T-helper 1 cell treated with Interleukin-12 subunit alpha and Interleukin-12 subunit beta and Interleukin-4 antibody, amounts not matched to agents 30 μg/mL and 1 μg/mL, for 36 hours (primary cell): ENCODE measurements at regions not wholly inside any gene's neighbourhood (a gene's known extent, or its start where the extent isn't known, plus 50 kb on each side); places are given as distances from the start of the nearest gene placed in this dataset.
"Not testable (repeated sequence)": the region's sequence is repeated elsewhere in the genome, so short reads cannot be mapped to it uniquely, and the experiment has no call there.

Source experiments
- H3K27ac Mint-ChIP-seq: one replicate; pipeline ENCODE4 v1.8.0; 2021; ENCODE audit warnings: mild to moderate bottlenecking, mixed read lengths
- H3K27me3 Mint-ChIP-seq: one replicate; pipeline ENCODE4 v1.8.0; 2021; ENCODE audit warnings: low read depth, mixed read lengths
- H3K36me3 Mint-ChIP-seq: one replicate; pipeline ENCODE4 v1.8.0; 2021; ENCODE audit warnings: low read depth, mixed read lengths
- H3K4me1 Mint-ChIP-seq: one replicate; pipeline ENCODE4 v1.8.0; 2021; ENCODE audit warnings: low read depth, mixed read lengths
- H3K4me3 Mint-ChIP-seq: one replicate; pipeline ENCODE4 v1.8.0; 2021; ENCODE audit warnings: mild to moderate bottlenecking, moderate library complexity, mixed read lengths
- H3K9me3 Mint-ChIP-seq: one replicate; pipeline ENCODE4 v1.8.0; 2021; ENCODE audit warnings: mixed read lengths

DNA sequence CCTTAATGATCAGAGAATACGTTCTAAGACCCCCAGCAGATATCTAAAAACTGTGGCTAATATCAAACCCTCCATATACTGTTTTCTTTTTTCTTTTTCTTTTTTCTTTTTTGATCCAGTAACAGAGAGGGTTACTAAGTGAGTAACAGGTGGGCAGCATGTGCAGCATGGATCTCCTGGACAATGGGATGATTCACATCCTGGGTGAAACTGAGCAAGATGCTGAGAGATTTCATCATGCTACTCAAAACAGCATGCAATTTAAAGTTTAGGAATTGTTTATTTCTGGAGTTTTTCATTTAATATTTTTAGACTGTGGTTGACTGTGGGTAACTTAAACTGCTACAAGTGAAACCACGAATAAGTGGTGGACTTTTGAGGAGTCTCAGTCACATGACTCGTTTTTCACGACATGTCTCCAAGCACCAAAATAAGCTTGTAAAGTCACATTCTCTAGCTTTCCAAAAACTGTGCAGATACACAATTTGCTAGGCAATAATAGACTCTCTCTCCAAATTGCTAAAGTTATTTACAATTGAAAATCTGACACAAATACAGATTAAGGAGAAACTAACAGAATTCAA is 716.2 kb downstream of the NXPH1 start:
- H3K4me1 Mint-ChIP-seq, result no peaks in the 10 kb centered on the region
- H3K27me3 Mint-ChIP-seq, result no peaks in the 10 kb centered on the region
- no peak overlapping the region for H3K4me3 Mint-ChIP-seq
- H3K27ac Mint-ChIP-seq, result no peak overlapping the region
- H3K9me3 Mint-ChIP-seq, result peaks cover 11% of the 10 kb centered on the region
- no peaks in the 10 kb centered on the region for H3K36me3 Mint-ChIP-seq

GRCh38 chr7:9163691-9164090 is 730.3 kb downstream of the NXPH1 start:
- H3K27me3 Mint-ChIP-seq, H3K27ac Mint-ChIP-seq, H3K36me3 Mint-ChIP-seq, H3K4me1 Mint-ChIP-seq, H3K4me3 Mint-ChIP-seq: not testable (repeated sequence)
- peaks cover 15% of the 10 kb centered on the region for H3K9me3 Mint-ChIP-seq

GRCh38 chr7:9175871-9176270 is 742.5 kb downstream of the NXPH1 start:
- H3K27me3 Mint-ChIP-seq, result no peaks in the 10 kb centered on the region

GRCh38 chr7:9181356-9181755 is 747.9 kb downstream of the NXPH1 start:
- Mint-ChIP-seq H3K27ac (no peak overlapping the region), H3K4me3 (no peak overlapping the region), H3K9me3 (peaks cover 3% of the 10 kb centered on the region), H3K36me3 (no peaks in the 10 kb centered on the region), H3K4me1 (no peaks in the 10 kb centered on the region), H3K27me3 (no peaks in the 10 kb centered on the region)

More at GRCh38 chr7:9175871-9176270, 742.5 kb downstream of the NXPH1 start:
- Mint-ChIP-seq H3K9me3 (peaks cover 7% of the 10 kb centered on the region), H3K36me3 (no peaks in the 10 kb centered on the region), H3K4me1 (no peaks in the 10 kb centered on the region), H3K4me3 (no peak overlapping the region), H3K27ac (no peak overlapping the region)

- Mint-ChIP-seq H3K4me3 (no peak overlapping the region), H3K4me1 (no peaks in the 10 kb centered on the region), H3K36me3 (no peaks in the 10 kb centered on the region), H3K27me3 (no peaks in the 10 kb centered on the region), H3K27ac (no peak overlapping the region), H3K9me3 (peaks cover 3% of the 10 kb centered on the region)
These were observed 753.3 kb downstream of the NXPH1 start for GRCh38 chr7:9186730-9187129.

DNA sequence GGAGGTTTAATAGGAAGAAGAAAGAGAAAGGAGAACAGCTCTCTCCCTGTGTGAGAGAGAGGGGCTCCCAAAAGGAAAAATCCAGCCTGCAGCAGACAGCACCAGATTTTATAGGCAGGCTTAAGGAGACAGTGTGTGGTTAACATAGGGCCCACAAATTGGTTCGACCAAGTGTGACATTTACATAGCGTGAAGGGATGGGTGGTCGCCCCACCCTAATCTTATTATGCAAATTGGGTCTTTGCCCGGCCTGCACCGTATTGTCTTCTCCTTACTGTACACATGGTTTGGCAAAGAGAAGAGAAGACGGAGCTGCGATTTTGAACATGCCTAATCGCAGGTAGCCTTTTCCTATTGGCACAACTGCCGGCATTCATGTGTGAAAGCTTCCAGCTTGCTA is 756.3 kb downstream of the NXPH1 start:
- Mint-ChIP-seq H3K27ac (no peak overlapping the region), H3K27me3 (no peaks in the 10 kb centered on the region), H3K36me3 (no peaks in the 10 kb centered on the region), H3K4me3 (no peak overlapping the region), H3K4me1 (no peaks in the 10 kb centered on the region), H3K9me3 (peaks cover 6% of the 10 kb centered on the region)

- no peaks in the 10 kb centered on the region for H3K4me1 Mint-ChIP-seq
- peaks cover 3% of the 10 kb centered on the region for H3K9me3 Mint-ChIP-seq
- H3K27ac Mint-ChIP-seq, result no peak overlapping the region
- no peaks in the 10 kb centered on the region for H3K27me3 Mint-ChIP-seq
- no peaks in the 10 kb centered on the region for H3K36me3 Mint-ChIP-seq
- H3K4me3 Mint-ChIP-seq, result no peak overlapping the region
These were observed 759.6 kb downstream of the NXPH1 start for GRCh38 chr7:9192969-9193368.

GRCh38 chr7:9200626-9201025 is 767.2 kb downstream of the NXPH1 start:
- H3K36me3 Mint-ChIP-seq, result no peaks in the 10 kb centered on the region
- H3K4me3 Mint-ChIP-seq, result no peak overlapping the region
- H3K4me1 Mint-ChIP-seq, result no peaks in the 10 kb centered on the region
- no peaks in the 10 kb centered on the region for H3K9me3 Mint-ChIP-seq
- H3K27ac Mint-ChIP-seq, result no peak overlapping the region
- H3K27me3 Mint-ChIP-seq, result no peaks in the 10 kb centered on the region

DNA sequence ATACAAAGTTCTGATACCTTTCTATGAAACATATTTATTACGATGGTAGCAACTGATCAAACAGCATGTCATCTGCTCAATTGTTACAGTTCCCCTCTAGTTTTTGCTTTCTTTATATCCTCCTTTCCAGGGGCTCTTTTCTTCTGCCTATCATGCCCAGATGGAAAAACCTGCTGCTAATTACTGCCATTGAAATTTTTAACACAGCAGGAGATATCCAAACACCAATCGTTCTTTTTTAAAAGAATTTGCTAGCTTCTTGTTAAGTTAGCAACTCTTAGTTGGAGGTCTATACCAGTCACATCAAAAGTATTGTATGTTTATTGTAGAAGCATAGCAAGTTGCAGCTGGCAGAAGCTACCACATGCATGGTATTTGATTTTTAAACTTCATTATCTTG is 768.5 kb downstream of the NXPH1 start:
- H3K27me3 Mint-ChIP-seq, result no peaks in the 10 kb centered on the region
- no peaks in the 10 kb centered on the region for H3K36me3 Mint-ChIP-seq
- no peak overlapping the region for H3K4me3 Mint-ChIP-seq
- no peak overlapping the region for H3K27ac Mint-ChIP-seq
- no peaks in the 10 kb centered on the region for H3K4me1 Mint-ChIP-seq
- no peaks in the 10 kb centered on the region for H3K9me3 Mint-ChIP-seq

DNA sequence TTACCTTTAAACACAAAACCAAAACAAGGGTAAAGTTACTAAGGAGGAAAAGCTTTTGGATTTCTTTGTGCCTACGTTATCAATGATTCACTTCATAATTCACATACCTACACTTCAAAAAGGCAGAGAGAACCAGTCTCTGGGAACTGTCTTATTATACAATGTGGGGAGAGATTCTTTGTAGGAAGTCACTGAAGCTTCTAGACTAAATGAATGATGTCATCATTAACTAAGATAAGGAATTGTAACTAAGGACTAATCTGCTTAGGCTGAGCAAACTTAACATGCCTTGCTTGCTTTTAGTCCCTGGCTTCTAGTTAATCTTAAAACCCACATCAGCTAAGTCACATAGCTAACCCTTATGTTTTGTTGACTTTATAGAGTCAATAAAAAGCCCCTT is 771.2 kb downstream of the NXPH1 start:
- no peak overlapping the region for H3K27ac Mint-ChIP-seq
- no peaks in the 10 kb centered on the region for H3K36me3 Mint-ChIP-seq
- peaks cover 3% of the 10 kb centered on the region for H3K9me3 Mint-ChIP-seq
- H3K27me3 Mint-ChIP-seq, result no peaks in the 10 kb centered on the region
- no peaks in the 10 kb centered on the region for H3K4me1 Mint-ChIP-seq
- no peak overlapping the region for H3K4me3 Mint-ChIP-seq

DNA sequence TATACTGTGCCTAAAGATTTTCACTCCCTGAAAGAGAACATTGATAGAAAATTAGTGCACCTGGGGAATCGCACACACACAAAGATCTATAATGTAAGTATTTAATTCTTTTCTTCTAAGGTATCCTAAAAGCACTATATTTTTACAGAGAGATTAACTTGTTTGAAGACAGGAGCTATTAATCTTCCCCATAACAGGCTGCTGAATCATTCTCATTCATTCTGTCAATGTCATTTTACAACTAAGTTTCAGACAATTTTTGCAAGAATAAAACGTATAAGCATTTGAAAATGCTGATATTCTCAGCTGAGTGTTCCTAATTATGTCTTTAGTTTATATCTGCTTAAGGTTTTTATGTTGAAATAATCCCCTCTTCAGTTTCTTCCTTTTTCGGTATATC is 776.7 kb downstream of the NXPH1 start:
- peaks cover 3% of the 10 kb centered on the region for H3K9me3 Mint-ChIP-seq
- no peaks in the 10 kb centered on the region for H3K36me3 Mint-ChIP-seq
- no peak overlapping the region for H3K4me3 Mint-ChIP-seq
- no peak overlapping the region for H3K27ac Mint-ChIP-seq
- H3K4me1 Mint-ChIP-seq, result no peaks in the 10 kb centered on the region
- H3K27me3 Mint-ChIP-seq, result no peaks in the 10 kb centered on the region

GRCh38 chr7:9217204-9217603 is 783.8 kb downstream of the NXPH1 start:
- Mint-ChIP-seq H3K9me3 (peaks cover 9% of the 10 kb centered on the region), H3K4me1 (no peaks in the 10 kb centered on the region), H3K27ac (no peak overlapping the region), H3K36me3 (no peaks in the 10 kb centered on the region), H3K4me3 (no peak overlapping the region), H3K27me3 (no peaks in the 10 kb centered on the region)

GRCh38 chr7:9226500-9226899 is 793.1 kb downstream of the NXPH1 start:
- Mint-ChIP-seq H3K36me3 (no peaks in the 10 kb centered on the region), H3K27me3 (no peaks in the 10 kb centered on the region), H3K27ac (no peak overlapping the region), H3K4me3 (no peak overlapping the region), H3K4me1 (no peaks in the 10 kb centered on the region), H3K9me3 (peaks cover 6% of the 10 kb centered on the region)

DNA sequence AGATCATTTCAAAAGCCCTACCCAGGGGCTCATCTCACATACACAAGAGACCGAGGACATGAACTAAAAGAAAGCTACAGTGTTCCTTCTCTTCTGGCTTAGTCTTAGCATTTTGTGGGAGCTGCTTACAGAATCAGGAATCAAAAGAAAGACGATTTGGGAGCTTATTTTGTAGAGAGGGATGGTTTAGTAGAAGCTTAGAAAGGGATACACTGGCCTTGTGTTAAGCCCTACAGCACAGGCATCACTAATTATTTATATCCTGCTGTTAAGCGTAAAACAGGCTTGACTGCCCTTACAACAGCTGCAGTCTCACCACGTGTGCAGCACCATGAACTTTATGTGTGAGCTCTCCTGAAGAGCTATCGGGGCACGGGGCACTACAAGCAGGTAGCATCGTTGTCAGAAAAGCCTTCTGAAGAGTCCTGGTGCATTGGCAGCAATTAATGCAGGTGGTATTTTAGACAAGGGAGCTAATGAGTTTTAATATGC is 798.3 kb downstream of the NXPH1 start:
- Mint-ChIP-seq H3K4me3 (no peak overlapping the region), H3K27ac (no peak overlapping the region), H3K9me3 (peaks cover 6% of the 10 kb centered on the region), H3K27me3 (no peaks in the 10 kb centered on the region), H3K36me3 (no peaks in the 10 kb centered on the region), H3K4me1 (no peaks in the 10 kb centered on the region)

DNA sequence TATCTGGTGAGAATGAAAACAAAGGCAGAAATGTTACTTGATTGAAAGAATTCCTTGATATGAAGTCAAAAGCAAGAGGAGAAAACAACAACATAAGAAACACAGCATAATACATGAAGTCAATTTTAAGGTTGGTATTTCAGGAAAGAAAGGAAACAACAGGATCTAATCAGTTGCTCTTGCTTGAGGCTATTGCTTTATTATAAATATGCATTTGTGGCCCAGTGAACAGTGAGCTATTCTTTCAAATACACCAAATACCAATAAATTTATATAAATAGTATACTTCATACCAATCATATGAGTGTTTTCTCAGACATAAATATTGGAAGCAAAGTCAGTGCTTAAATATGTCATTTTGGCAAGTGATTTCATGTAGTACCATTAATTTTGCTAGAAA is 806.6 kb downstream of the NXPH1 start:
- no peaks in the 10 kb centered on the region for H3K4me1 Mint-ChIP-seq
- no peak overlapping the region for H3K27ac Mint-ChIP-seq
- peaks cover 23% of the 10 kb centered on the region for H3K9me3 Mint-ChIP-seq
- no peaks in the 10 kb centered on the region for H3K27me3 Mint-ChIP-seq
- no peak overlapping the region for H3K4me3 Mint-ChIP-seq
- H3K36me3 Mint-ChIP-seq, result no peaks in the 10 kb centered on the region

- Mint-ChIP-seq H3K9me3 (peaks cover 27% of the 10 kb centered on the region), H3K27ac (no peak overlapping the region), H3K27me3 (no peaks in the 10 kb centered on the region), H3K4me1 (no peaks in the 10 kb centered on the region), H3K36me3 (no peaks in the 10 kb centered on the region), H3K4me3 (no peak overlapping the region)
These were observed 808.4 kb downstream of the NXPH1 start for GRCh38 chr7:9241826-9242225.
